IMR-90 (cell line): ENCODE measurements at regions not wholly inside any gene's neighbourhood (a gene's known extent, or its start where the extent isn't known, plus 50 kb on each side); places are given as distances from the start of the nearest gene placed in this dataset.
"Not testable (repeated sequence)": the region's sequence is repeated elsewhere in the genome, so short reads cannot be mapped to it uniquely, and the experiment has no call there.

Source experiments
- ATAC-seq: fragments of 200-7000 bp; cut with Tn5 transposase; 2 replicates; pipeline ENCODE4 v1.9.1; 2020; ENCODE audit warnings: low read depth, mild to moderate bottlenecking, moderate library complexity
- BruUV-seq: library from RNA; stranded (reverse); fragments of 400-500 nt; replicated peaks from 2 replicates; lab custom pipeline; 2021; lab: Mats Ljungman, UMichigan
- CTCF ChIA-PET: fragments of 300-600 bp; formaldehyde crosslinking; extraction: SDS; loops from one replicate; lab custom pipeline; 2021; ENCODE audit warnings: antibody characterized with exemption; lab: Yijun Ruan, JAX
- POLR2A ChIA-PET: fragments of 300-600 bp; sonication (Branson Sonifier 250); formaldehyde crosslinking; loops from one replicate; lab custom pipeline; 2022; ENCODE audit warnings: antibody characterized with exemption; ENCODE audit not compliant: unreplicated experiment; lab: Charles Lee
- DNase-seq: peaks from one replicate; pipeline ENCODE4 v3.0.0; 2013
- H2AFZ ChIP-seq: replicated peaks from 2 replicates; pipeline ENCODE3; 2013; ENCODE audit warnings: low read length, mild to moderate bottlenecking; ENCODE audit not compliant: poor library complexity
- H2AK5ac ChIP-seq: 2 replicates; pipeline ENCODE4 v1.6.1; 2013; ENCODE audit warnings: low read depth, low read length, inconsistent platforms
- H2AK9ac ChIP-seq: replicated peaks from 2 replicates; pipeline ENCODE3; 2013; ENCODE audit warnings: mild to moderate bottlenecking, low read depth, low read length, moderate library complexity; ENCODE audit not compliant: poor library complexity
- H2BK120ac ChIP-seq: 2 replicates; pipeline ENCODE4 v1.6.1; 2013; ENCODE audit warnings: low read depth, low read length, inconsistent platforms
- H2BK15ac ChIP-seq: 3 replicates; pipeline ENCODE4 v1.6.1; 2013; ENCODE audit warnings: low read depth, low read length, inconsistent platforms
- H2BK20ac ChIP-seq: 2 replicates; pipeline ENCODE4 v1.6.1; 2013; ENCODE audit warnings: low read depth, mild to moderate bottlenecking, inconsistent platforms, low read length, moderate library complexity
- H2BK5ac ChIP-seq: 2 replicates; pipeline ENCODE4 v1.6.1; 2013; ENCODE audit warnings: mild to moderate bottlenecking, low read depth, low read length, inconsistent platforms; ENCODE audit not compliant: poor library complexity, severe bottlenecking
- H3K14ac ChIP-seq: replicated peaks from 2 replicates; pipeline ENCODE4 v1.6.1; 2013; ENCODE audit warnings: low read depth, low read length, inconsistent platforms
- H3K18ac ChIP-seq: 2 replicates; pipeline ENCODE4 v1.6.1; 2013; ENCODE audit warnings: low read depth, low read length, control low read depth
- H3K23ac ChIP-seq: 2 replicates; pipeline ENCODE4 v1.6.1; 2013; ENCODE audit warnings: low read depth, low read length, inconsistent platforms
- H3K27ac ChIP-seq: 2 replicates; pipeline ENCODE4 v1.5.1; 2013; ENCODE audit warnings: mild to moderate bottlenecking, control low read depth, low read length; ENCODE audit not compliant: insufficient read depth
- H3K27me3 ChIP-seq: 2 replicates; pipeline ENCODE4 v1.6.1; 2013; ENCODE audit warnings: low read length; ENCODE audit not compliant: control insufficient read depth, insufficient read depth
- H3K36me3 ChIP-seq: 2 replicates; pipeline ENCODE4 v1.6.1; 2013; ENCODE audit warnings: low read length, mixed read lengths; ENCODE audit not compliant: control insufficient read depth, insufficient read depth
- H3K4ac ChIP-seq: 2 replicates; pipeline ENCODE4 v1.6.1; 2013; ENCODE audit warnings: low read depth, low read length, inconsistent platforms
- H3K4me1 ChIP-seq: 2 replicates; pipeline ENCODE4 v1.6.1; 2013; ENCODE audit warnings: low read length, mixed read lengths; ENCODE audit not compliant: control insufficient read depth, insufficient read depth
- H3K4me2 ChIP-seq: 2 replicates; pipeline ENCODE4 v1.6.1; 2013; ENCODE audit warnings: low read depth, mild to moderate bottlenecking, control low read depth, low read length, moderate library complexity
- H3K4me3 ChIP-seq: 2 replicates; pipeline ENCODE4 v1.5.1; 2013; ENCODE audit warnings: low read depth, mild to moderate bottlenecking, control low read depth, low read length, moderate library complexity; ENCODE audit not compliant: insufficient read depth
- H3K56ac ChIP-seq: 2 replicates; pipeline ENCODE4 v1.6.1; 2013; ENCODE audit warnings: low read length, inconsistent platforms; ENCODE audit not compliant: insufficient read depth; ENCODE audit errors: extremely low read depth
- H3K79me1 ChIP-seq, 2 experiments: 2 replicates each; pipeline ENCODE4 v1.6.1; 2013; ENCODE audit warnings: low read length in 2 of 2, inconsistent platforms in 1 of 2, low read depth in 1 of 2
- H3K9ac ChIP-seq: 2 replicates; pipeline ENCODE4 v1.6.1; 2013; ENCODE audit warnings: low read depth, low read length, control low read depth
- H3K9me1 ChIP-seq: 2 replicates; pipeline ENCODE4 v1.6.1; 2013; ENCODE audit warnings: low read length, inconsistent platforms; ENCODE audit not compliant: insufficient read depth
- H3K9me3 ChIP-seq: 2 replicates; pipeline ENCODE4 v1.6.1; 2013; ENCODE audit warnings: low read length; ENCODE audit not compliant: control insufficient read depth, insufficient read depth
- H4K20me1 ChIP-seq: 2 replicates; pipeline ENCODE4 v1.6.1; 2013; ENCODE audit warnings: low read length, inconsistent platforms; ENCODE audit not compliant: insufficient read depth
- H4K5ac ChIP-seq: 2 replicates; pipeline ENCODE4 v1.6.1; 2013; ENCODE audit warnings: mild to moderate bottlenecking, low read depth, low read length, control low read depth
- H4K8ac ChIP-seq, 2 experiments: 2 replicates each; pipeline ENCODE4 v1.6.1; 2013; ENCODE audit warnings: low read depth in 2 of 2, low read length in 2 of 2, control low read depth in 1 of 2, inconsistent platforms in 1 of 2
- H4K91ac ChIP-seq: 2 replicates; pipeline ENCODE4 v1.6.1; 2013; ENCODE audit warnings: low read depth, low read length, inconsistent platforms; ENCODE audit not compliant: insufficient read depth
- WGBS, 2 experiments: methylation state at CpG; one replicate each; pipeline versions ENCODE4 v1.1.5 to v1.1.7; 2013; ENCODE audit warnings: missing lambda C conversion rate in 2 of 2; ENCODE audit not compliant: insufficient read length in 1 of 2; ENCODE audit errors: extremely low coverage in 2 of 2; 5-methylcytosine and 5-hydroxymethylcytosine counted together
- dilution Hi-C: fragments of 300-500 bp; cut with HindIII; formaldehyde crosslinking; loops from one replicate; pipeline ENCODE4 v1.14.3; 2018; ENCODE audit warnings: low sequenced_read_pairs; ENCODE audit not compliant: unreplicated experiment
- in situ Hi-C: fragments of 300-500 bp; cut with MboI; formaldehyde crosslinking; loops from 3 replicates; pipeline ENCODE4 v1.14.3; 2019; ENCODE audit warnings: low sequenced_read_pairs, inconsistent platforms, mixed read lengths
- intact Hi-C: fragments of 100-400 bp; cut with micrococcal nuclease; formaldehyde crosslinking; loops from 2 replicates; pipeline ENCODE4 v1.10.0; 2022

DNA sequence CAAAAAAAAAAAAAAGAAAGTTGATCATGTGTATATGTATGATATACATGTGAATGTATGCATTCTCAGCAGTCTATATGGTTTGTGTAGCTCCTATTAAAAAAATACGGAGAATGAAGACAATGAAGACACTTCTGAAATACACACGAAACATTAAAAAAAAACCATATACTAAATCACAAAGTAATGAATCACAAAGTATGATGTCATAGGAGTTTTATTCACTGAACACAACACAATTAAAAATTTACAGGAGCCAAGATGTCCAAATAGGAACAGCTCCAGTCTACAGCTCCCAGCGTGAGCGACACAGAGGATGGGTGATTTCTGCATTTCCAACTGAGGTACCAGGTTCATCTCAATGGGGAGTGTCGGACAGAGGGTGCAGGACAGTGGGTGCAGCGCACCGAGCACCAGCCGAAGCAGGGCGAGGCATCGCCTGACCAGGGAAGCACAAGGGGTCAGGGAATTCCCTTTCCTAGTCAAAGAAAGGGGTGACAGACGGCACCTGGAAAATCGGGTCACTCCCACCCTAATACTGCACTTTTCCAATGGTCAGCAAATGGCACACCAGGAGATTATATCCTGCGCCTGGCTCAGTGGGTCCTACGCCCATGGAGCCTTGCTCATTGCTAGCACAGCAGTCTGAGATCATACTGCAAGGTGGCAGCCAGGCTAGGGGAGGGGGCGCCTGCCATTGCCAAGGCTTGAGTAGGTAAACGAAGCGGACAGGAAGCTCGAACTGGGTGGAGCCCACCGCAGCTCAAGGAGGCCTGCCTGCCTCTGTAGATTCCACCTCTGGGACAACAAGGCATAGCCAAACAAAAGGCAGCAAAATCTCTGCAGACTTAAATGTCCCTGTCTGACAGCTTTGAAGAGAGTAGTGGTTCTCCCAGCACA is 53.9 kb upstream of the TUSC1 start:
- H2AK9ac ChIP-seq, H4K8ac ChIP-seq, BruUV-seq, POLR2A ChIA-PET, dilution Hi-C loops, H3K4me2 ChIP-seq, H2AK5ac ChIP-seq, H4K5ac ChIP-seq, H3K23ac ChIP-seq, DNase-seq, H3K36me3 ChIP-seq, H3K4ac ChIP-seq, H3K9me1 ChIP-seq, intact Hi-C loops, H2BK120ac ChIP-seq, H3K4me3 ChIP-seq, H3K9me3 ChIP-seq, H3K14ac ChIP-seq, H3K27ac ChIP-seq, H2BK5ac ChIP-seq, H2BK15ac ChIP-seq, H3K79me1 ChIP-seq, H3K4me1 ChIP-seq, ATAC-seq, H4K20me1 ChIP-seq, H3K18ac ChIP-seq, in situ Hi-C loops, H2BK20ac ChIP-seq, H3K9ac ChIP-seq, H3K27me3 ChIP-seq, H3K56ac ChIP-seq, H4K91ac ChIP-seq, H2AFZ ChIP-seq: not testable (repeated sequence)
- CTCF ChIA-PET, result interaction anchor here (0.6 to 0.7 kb wide), 2 partner anchors 30 to 595 kb away, joined by 3 to 4 read pairs; no protein-coding TSS in a partner anchor
- WGBS, 2 experiments, result 90% methylated on average over 4 of the region's 19 CpGs; no CpG with 5 or more reads in 1 of the 2 experiments
